B cell (primary cell): ENCODE measurements at regions not wholly inside any gene's neighbourhood (a gene's known extent, or its start where the extent isn't known, plus 50 kb on each side); places are given as distances from the start of the nearest gene placed in this dataset.

Experiments used
- ATAC-seq: fragments of 200-7000 bp; cut with Tn5 transposase; one replicate; pipeline ENCODE4 v1.10.0; 2021; ENCODE audit warnings: low read depth, mild to moderate bottlenecking, moderate number of reproducible peaks, moderate library complexity
- CTCF ChIA-PET: fragments of 350-600 bp; sonication (Branson Sonifier 250); formaldehyde crosslinking; loops from one replicate; lab custom pipeline; 2021; ENCODE audit warnings: antibody characterized with exemption, inconsistent platforms; lab: Charles Lee
- POLR2A ChIA-PET: fragments of 350-600 bp; sonication (Branson Sonifier 250); formaldehyde crosslinking; loops from one replicate; lab custom pipeline; 2021; ENCODE audit warnings: antibody characterized with exemption; lab: Charles Lee
- DNase-seq: peaks from one replicate; pipeline ENCODE4 v3.0.0; 2013
- H2AFZ ChIP-seq: 2 replicates; pipeline ENCODE4 v1.6.1; 2012; ENCODE audit warnings: mild to moderate bottlenecking, low read depth, low read length; ENCODE audit not compliant: insufficient read depth, poor library complexity, severe bottlenecking
- H3K27ac ChIP-seq, 2 donors: 1 replicate in 1 of 2; 2 replicates in 1 of 2; pipeline ENCODE4 v1.5.1; 2012 to 2013; ENCODE audit warnings: low read length in 2 of 2, mild to moderate bottlenecking in 2 of 2, moderate library complexity in 1 of 2
- H3K27me3 ChIP-seq, 4 experiments: fragments of 200-600 bp in 1 of 4; sonication (generic) in 1 of 4; replicated peaks in 1 of 4; 1 replicate in 2 of 4; 2 replicates in 2 of 4; pipeline versions ENCODE4 v1.6.1 to v1.7.0; 2013 to 2016; ENCODE audit warnings: low read length in 3 of 4, mild to moderate bottlenecking in 2 of 4, mixed read lengths in 1 of 4, moderate library complexity in 1 of 4; ENCODE audit not compliant: insufficient read depth in 4 of 4, control insufficient read depth in 3 of 4; ENCODE audit errors: control extremely low read depth in 1 of 4
- H3K36me3 ChIP-seq, 2 experiments: replicated peaks in 1 of 2; 1 replicate in 1 of 2; 2 replicates in 1 of 2; pipeline versions ENCODE4 v1.6.1 to v1.7.1; 2013; ENCODE audit warnings: low read length in 1 of 2; ENCODE audit not compliant: insufficient read depth in 2 of 2, control insufficient read depth in 1 of 2; ENCODE audit errors: control extremely low read depth in 1 of 2, extremely low read depth in 1 of 2
- H3K4me1 ChIP-seq, 2 donors: fragments of 200-600 bp in 1 of 2; sonication (generic) in 1 of 2; 1 replicate in 1 of 2; 2 replicates in 1 of 2; pipeline versions ENCODE4 v1.5.1 to v1.6.1; 2013 to 2017; ENCODE audit warnings: low read length in 2 of 2; ENCODE audit not compliant: control insufficient read depth in 2 of 2, insufficient read depth in 2 of 2
- H3K4me2 ChIP-seq: replicated peaks from 2 replicates; pipeline ENCODE3; 2012; ENCODE audit warnings: mild to moderate bottlenecking, low read depth, low read length; ENCODE audit not compliant: poor library complexity, severe bottlenecking
- H3K4me3 ChIP-seq, 5 experiments: fragments of 200-600 bp in 1 of 5; sonication (generic) in 1 of 5; 1 replicate in 3 of 5; 2 replicates in 2 of 5; pipeline versions ENCODE4 v1.5.1 to v1.7.0; 2011 to 2016; ENCODE audit warnings: low read length in 4 of 5, mild to moderate bottlenecking in 4 of 5, low read depth in 2 of 5, control low read depth in 1 of 5, moderate library complexity in 1 of 5; ENCODE audit not compliant: insufficient read depth in 1 of 5; ENCODE audit errors: control extremely low read depth in 1 of 5, extremely low read depth in 1 of 5
- H3K79me2 ChIP-seq: fragments of 200-600 bp; sonication (generic); one replicate; pipeline ENCODE4 v1.6.0; 2016; ENCODE audit warnings: low read length; ENCODE audit not compliant: control insufficient read depth, insufficient read depth
- H3K9ac ChIP-seq: fragments of 200-600 bp; sonication (generic); 2 replicates; pipeline ENCODE4 v1.6.1; 2017; ENCODE audit warnings: mild to moderate bottlenecking, low read length, moderate library complexity
- H3K9me3 ChIP-seq, 3 donors: one replicate each; pipeline versions ENCODE4 v1.6.1 to v1.7.1; 2013; ENCODE audit warnings: low read length in 2 of 3; ENCODE audit not compliant: control insufficient read depth in 2 of 3, insufficient read depth in 1 of 3; ENCODE audit errors: control extremely low read depth in 1 of 3
- H4K20me1 ChIP-seq: 2 replicates; pipeline ENCODE4 v1.6.0; 2012; ENCODE audit warnings: mild to moderate bottlenecking, low read length; ENCODE audit not compliant: insufficient read depth, control insufficient read depth, poor library complexity, severe bottlenecking
- H3K27ac Mint-ChIP-seq: one replicate; pipeline ENCODE4 v1.8.0; 2021; ENCODE audit warnings: mixed read lengths
- H3K27me3 Mint-ChIP-seq: one replicate; pipeline ENCODE4 v1.8.0; 2021; ENCODE audit warnings: mixed read lengths
- H3K4me1 Mint-ChIP-seq: one replicate; pipeline ENCODE4 v1.8.0; 2021; ENCODE audit warnings: mixed read lengths
- H3K4me3 Mint-ChIP-seq: one replicate; pipeline ENCODE4 v1.8.0; 2021; ENCODE audit warnings: mixed read lengths
- H3K9me3 Mint-ChIP-seq: one replicate; pipeline ENCODE4 v1.8.0; 2022; ENCODE audit warnings: mixed read lengths; ENCODE audit not compliant: insufficient read depth
- EZH2 ChIP-seq: IDR thresholded peaks from 2 replicates; pipeline ENCODE4 v1.6.1; 2012; ENCODE audit warnings: borderline replicate concordance, low read depth, mild to moderate bottlenecking, moderate library complexity, low read length; ENCODE audit not compliant: insufficient read depth, poor library complexity, severe bottlenecking
- WGBS: methylation state at CpG from one replicate; pipeline ENCODE4 v1.1.5; 2013; ENCODE audit warnings: missing lambda C conversion rate; ENCODE audit not compliant: insufficient coverage; 5-methylcytosine and 5-hydroxymethylcytosine counted together
- intact Hi-C: fragments of 100-400 bp; cut with micrococcal nuclease; formaldehyde crosslinking; loops from one replicate; pipeline ENCODE4 v1.10.0; 2022
- TF ChIP-seq, protein P1 (sequence below): fragments of 200-600 bp; IDR thresholded peaks from one replicate; pipeline ENCODE4 v1.8.0; 2022; ENCODE audit warnings: antibody characterized with exemption, mild to moderate bottlenecking

DNA sequence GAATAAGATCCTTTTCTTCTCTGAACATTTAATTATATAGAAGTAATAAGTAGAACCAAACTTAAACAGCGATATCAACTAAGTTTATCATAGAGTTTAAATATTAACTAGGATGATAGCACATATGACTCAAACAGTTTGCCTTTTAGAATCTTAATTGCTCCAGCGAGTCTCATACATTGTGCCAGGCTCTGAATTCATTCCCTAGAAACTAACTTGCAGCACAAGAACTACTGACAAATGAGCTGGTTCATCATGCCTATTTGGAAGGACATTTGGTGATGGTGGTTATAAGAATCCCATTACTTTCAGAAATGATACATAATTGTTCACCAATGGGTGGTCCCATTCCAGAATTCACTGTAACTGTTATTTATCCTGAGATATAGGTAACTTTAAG is 1026.6 kb upstream of the DDX18 start:
- H2AFZ ChIP-seq = no peak overlapping the region
- H3K4me1 ChIP-seq = no peaks in the 10 kb centered on the region
- H3K4me2 ChIP-seq = no peak overlapping the region
- Mint-ChIP-seq H3K9me3 (no peaks in the 10 kb centered on the region), H3K27ac (no peak overlapping the region), H3K4me3 (no peak overlapping the region), H3K27me3 (no peaks in the 10 kb centered on the region), H3K4me1 (no peaks in the 10 kb centered on the region)
- WGBS = no CpG with 5 or more reads among the region's 2 CpGs
- no peaks in the 10 kb centered on the region for H3K27me3 ChIP-seq
- H3K9ac ChIP-seq = no peak overlapping the region
- TF ChIP-seq, protein P1, sequence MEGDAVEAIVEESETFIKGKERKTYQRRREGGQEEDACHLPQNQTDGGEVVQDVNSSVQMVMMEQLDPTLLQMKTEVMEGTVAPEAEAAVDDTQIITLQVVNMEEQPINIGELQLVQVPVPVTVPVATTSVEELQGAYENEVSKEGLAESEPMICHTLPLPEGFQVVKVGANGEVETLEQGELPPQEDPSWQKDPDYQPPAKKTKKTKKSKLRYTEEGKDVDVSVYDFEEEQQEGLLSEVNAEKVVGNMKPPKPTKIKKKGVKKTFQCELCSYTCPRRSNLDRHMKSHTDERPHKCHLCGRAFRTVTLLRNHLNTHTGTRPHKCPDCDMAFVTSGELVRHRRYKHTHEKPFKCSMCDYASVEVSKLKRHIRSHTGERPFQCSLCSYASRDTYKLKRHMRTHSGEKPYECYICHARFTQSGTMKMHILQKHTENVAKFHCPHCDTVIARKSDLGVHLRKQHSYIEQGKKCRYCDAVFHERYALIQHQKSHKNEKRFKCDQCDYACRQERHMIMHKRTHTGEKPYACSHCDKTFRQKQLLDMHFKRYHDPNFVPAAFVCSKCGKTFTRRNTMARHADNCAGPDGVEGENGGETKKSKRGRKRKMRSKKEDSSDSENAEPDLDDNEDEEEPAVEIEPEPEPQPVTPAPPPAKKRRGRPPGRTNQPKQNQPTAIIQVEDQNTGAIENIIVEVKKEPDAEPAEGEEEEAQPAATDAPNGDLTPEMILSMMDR = no peak
- no peak for TF ChIP-seq EZH2
- no peaks in the 10 kb centered on the region for H3K79me2 ChIP-seq
- DNase-seq (no peak), ATAC-seq (no peak)
- no peak overlapping the region for H3K27ac ChIP-seq
- no peak overlapping the region for H3K4me3 ChIP-seq
- intact Hi-C loops = no loop called here
- POLR2A ChIA-PET = no interaction called here
- H4K20me1 ChIP-seq = no peaks in the 10 kb centered on the region
- CTCF ChIA-PET = no interaction called here
- no peaks in the 10 kb centered on the region for H3K9me3 ChIP-seq
- H3K36me3 ChIP-seq = no peaks in the 10 kb centered on the region

- Histone ChIP-seq H4K20me1 (no peaks in the 10 kb centered on the region), H3K79me2 (no peaks in the 10 kb centered on the region), H3K36me3 (no peaks in the 10 kb centered on the region), H3K9me3 (peaks cover 0 to 13% (median 4%) of the 10 kb centered on the region in 3 donors), H3K4me2 (no peak overlapping the region), H3K4me1 (no peaks in the 10 kb centered on the region), H3K4me3 (no peak overlapping the region), H3K9ac (no peak overlapping the region), H3K27ac (no peak overlapping the region), H3K27me3 (no peaks in the 10 kb centered on the region), H2AFZ (no peak overlapping the region)
- ChIA-PET CTCF (no interaction called here), POLR2A (no interaction called here)
- H3K4me1 Mint-ChIP-seq = no peaks in the 10 kb centered on the region
- no peak overlapping the region for H3K4me3 Mint-ChIP-seq
- WGBS = 46% methylated on average over 2 of the region's 3 CpGs
- H3K27me3 Mint-ChIP-seq = no peaks in the 10 kb centered on the region
- intact Hi-C loops = no loop called here
- TF ChIP-seq, protein P1 = no peak
- no peak for TF ChIP-seq EZH2
- peaks cover 20% of the 10 kb centered on the region for H3K9me3 Mint-ChIP-seq
- H3K27ac Mint-ChIP-seq = no peak overlapping the region
- ATAC-seq = no peak
- DNase-seq = no peak
Measured at GRCh38 chr2:116802671-116803070, 1011.8 kb upstream of the DDX18 start.
